Suppressor macrophage treated with lipopolysaccharide for 1 hour (primary cell): ENCODE measurements at regions not wholly inside any gene's neighbourhood (a gene's known extent, or its start where the extent isn't known, plus 50 kb on each side); places are given as distances from the start of the nearest gene placed in this dataset.

Source experiments
- DNase-seq, 3 donors: peaks; one replicate each; pipeline ENCODE4 v3.0.0-alpha.2; 2020 to 2022

DNA sequence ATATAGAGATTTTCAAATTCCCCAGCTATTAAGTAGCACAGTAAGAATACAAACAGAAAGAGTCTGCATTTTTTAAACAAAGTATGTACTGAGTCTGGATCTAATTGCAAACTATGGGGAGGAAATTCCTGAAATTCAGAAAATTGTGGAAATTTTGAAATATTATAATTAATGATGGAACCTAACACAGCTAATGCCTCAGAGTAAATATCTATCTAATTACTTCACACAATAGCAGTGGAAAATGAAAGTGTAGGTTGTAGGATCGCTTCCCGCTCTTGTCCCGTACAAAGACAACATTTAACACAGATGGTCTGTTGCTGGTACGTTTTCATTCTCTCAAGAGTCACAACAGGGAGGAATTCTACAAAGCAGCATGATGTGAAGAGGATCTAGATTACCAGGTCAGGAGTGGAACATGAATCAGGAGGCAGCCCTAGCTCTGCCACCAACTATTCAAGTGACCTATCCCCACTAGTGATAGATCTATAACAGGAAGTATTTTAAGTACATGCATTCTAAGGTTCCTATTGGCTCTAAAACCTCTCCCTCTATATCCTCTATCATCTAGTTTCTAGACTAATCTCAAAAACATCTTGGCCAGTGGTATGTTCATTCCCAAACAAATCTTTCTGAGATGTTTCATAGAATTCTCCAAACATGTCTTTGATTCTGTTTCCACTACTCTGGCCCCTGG lies 58.9 kb upstream of the GRAMD2B start:
- no peak for DNase-seq

GRCh38 chr5:126365446-126366198 lies 57.6 kb upstream of the GRAMD2B start:
- no peak for DNase-seq

GRCh38 chr5:126366199-126366560 lies 57.0 kb upstream of the GRAMD2B start:
- no peak for DNase-seq

GRCh38 chr5:126368239-126368812 lies 54.9 kb upstream of the GRAMD2B start:
- DNase-seq: no peak

- no peak for DNase-seq
Measured at GRCh38 chr5:126369083-126369482, 54.1 kb upstream of the GRAMD2B start.

DNA sequence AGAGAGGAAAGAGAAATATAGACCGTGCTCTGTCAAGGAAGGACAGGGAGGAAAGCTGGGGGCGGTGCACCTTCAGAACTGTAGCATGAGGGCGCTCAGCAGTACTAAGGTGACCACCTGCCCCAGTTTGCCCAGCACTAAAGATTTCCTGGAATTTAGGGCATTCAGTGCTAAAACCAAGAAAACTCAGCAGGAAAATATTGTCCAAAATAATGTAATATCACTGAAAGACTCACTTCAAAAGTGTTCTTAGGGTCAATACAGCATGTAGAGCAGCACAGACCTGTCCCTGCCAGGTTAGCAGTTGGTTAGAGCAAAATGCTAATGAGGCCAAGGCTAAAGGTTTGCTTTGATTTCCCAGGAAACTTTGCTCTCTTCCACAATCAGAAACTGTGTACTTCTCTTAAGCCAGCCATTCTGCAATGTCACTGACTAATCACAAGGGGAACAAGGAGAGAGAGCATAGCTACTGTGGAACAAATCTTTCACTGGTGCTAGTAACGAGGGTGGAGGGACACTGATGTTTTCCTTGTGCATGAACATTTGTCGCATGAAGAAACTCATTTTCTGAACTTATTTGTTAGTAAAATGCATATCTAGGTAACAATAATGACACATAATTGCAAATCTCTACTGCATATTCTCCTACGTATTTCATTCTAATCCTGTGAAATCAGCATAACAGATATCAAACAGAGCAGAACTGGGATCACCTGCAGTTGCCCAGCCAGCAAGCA lies 53.0 kb upstream of the GRAMD2B start:
- DNase-seq: no peak

- DNase-seq: no peak
Measured at GRCh38 chr5:126370796-126371718, 52.2 kb upstream of the GRAMD2B start.

GRCh38 chr5:126373375-126374108 lies 49.7 kb upstream of the GRAMD2B start:
- DNase-seq: no peak
